ENCODE measurements at regions not wholly inside any gene's neighbourhood (a gene's known extent, or its start where the extent isn't known, plus 50 kb on each side); places are given as distances from the start of the nearest gene placed in this dataset.

DNA sequence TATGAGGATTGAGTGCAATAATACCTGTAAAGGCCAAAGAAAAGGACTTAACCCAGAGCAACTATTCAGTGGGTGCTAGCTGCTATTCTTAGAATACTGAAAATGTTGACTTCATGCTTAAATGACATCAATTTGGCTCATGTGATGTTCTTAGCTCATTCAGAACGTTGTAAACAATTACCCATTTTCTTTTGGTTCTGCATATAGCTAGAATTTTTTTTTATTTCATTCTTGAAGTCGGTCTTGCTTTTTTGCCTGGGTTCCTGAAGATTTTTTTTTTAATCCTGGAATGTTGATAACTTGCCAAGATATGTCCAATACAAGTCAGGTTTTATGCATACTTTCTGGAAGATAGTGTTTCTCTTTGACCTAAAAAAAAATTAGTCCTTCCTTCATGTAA is 772.0 kb downstream of the LTN1 start:
- Histone ChIP-seq H3K4me1 (ENCODE audit: control insufficient read depth in 3 of 3, insufficient read depth in 2 of 3, low read depth in 1 of 3, low read length in 2 of 3) (no peaks in the 10 kb centered on the region), H3K9me3 (ENCODE audit: control insufficient read depth in 2 of 2, insufficient read depth in 1 of 2, low read depth in 1 of 2, low read length in 1 of 2) (no peaks in the 10 kb centered on the region), H3K27ac (ENCODE audit: low read depth in 1 of 3, low read length in 2 of 3) (no peak overlapping the region), H3K27me3 (ENCODE audit: control insufficient read depth in 3 of 3, insufficient read depth in 3 of 3, low read length in 3 of 3) (no peaks in the 10 kb centered on the region), H3K4me3 (ENCODE audit: low read depth in 1 of 3, low read length in 3 of 3) (no peak overlapping the region), H3K36me3 (ENCODE audit: control insufficient read depth in 3 of 3, insufficient read depth in 2 of 3, low read depth in 1 of 3, low read length in 3 of 3) (no peaks in the 10 kb centered on the region)
- no peak for FAIRE-seq
- no peak for DNase-seq
- WGBS, 3 donors: 56 to 70% (median 60%) methylated on average over 2 of the region's 2 CpGs

DNA sequence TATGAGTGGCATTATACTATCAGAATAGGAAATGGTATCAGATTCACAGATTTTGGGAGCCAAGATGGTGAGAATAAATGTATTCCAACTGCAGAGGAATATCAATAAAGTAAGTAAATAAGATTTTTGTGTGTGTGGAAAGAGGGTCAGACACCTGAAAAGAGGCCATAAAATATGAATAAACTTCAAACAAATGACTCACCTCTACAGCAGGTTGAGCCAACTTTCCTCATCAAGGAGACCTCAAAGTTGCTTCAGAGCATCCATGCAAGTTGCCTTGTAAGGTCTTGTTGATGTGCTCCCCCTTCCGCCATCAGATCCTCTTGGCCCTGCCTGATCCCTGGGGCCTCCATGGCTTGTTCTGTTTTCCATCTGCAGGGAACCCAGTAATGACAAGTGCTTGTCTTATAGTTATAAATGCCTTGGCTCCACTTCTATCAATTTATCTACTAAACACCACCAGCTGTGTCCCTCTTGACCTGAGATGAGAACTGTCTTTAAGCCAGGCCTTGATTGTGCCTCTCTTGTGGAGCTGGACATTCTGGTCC is 775.6 kb downstream of the LTN1 start:
- no peak overlapping the region for H3K27ac ChIP-seq (ENCODE audit: low read depth in 1 of 3, low read length in 2 of 3)
- H3K4me1 ChIP-seq (ENCODE audit: control insufficient read depth in 3 of 3, insufficient read depth in 2 of 3, low read depth in 1 of 3, low read length in 2 of 3): no peaks in the 10 kb centered on the region
- FAIRE-seq: no peak
- 6 to 88% (median 35%) methylated on average over 1 of the region's 1 CpG for WGBS, 3 donors
- H3K4me3 ChIP-seq (ENCODE audit: low read depth in 1 of 3, low read length in 3 of 3): no peak overlapping the region
- DNase-seq: no peak
- no peaks in the 10 kb centered on the region for H3K27me3 ChIP-seq (ENCODE audit: control insufficient read depth in 3 of 3, insufficient read depth in 3 of 3, low read length in 3 of 3)
- H3K36me3 ChIP-seq (ENCODE audit: control insufficient read depth in 3 of 3, insufficient read depth in 2 of 3, low read depth in 1 of 3, low read length in 3 of 3): no peaks in the 10 kb centered on the region
- H3K9me3 ChIP-seq (ENCODE audit: control insufficient read depth in 2 of 2, insufficient read depth in 1 of 2, low read depth in 1 of 2, low read length in 1 of 2): no peaks in the 10 kb centered on the region

DNA sequence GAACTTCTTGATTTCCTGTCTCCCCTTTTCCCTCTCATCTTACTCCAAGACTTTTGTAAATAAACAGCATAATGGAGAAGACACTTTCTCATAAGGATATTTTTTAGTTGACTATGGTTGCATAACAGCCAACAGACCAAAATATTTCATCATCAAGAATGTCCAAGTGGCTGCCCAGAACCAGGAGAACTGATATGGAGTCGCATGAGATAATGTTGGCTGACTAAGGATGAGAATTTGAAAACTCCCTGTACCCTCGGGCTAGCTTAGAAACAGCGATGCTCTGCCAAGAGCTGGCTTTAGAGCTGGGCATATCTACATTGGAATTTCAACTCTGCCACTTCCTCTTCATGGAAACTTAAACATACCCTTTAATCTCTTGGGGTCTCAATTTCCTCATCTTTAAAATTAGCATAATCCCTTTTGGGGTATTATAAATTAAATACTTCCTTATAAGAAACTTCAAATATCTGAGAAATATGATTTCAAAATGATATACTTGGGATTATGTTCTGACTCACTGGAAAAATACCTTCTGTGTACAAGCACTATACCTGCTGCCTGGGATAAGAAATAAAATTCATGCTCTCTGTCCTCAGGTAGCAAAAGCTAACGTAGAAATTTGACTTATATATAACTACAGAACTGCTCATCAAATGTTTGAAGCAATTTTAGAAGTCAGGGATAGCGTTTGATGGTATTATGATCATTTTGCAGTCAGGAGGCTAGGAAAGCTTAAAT is 777.3 kb downstream of the LTN1 start:
- Histone ChIP-seq H3K9me3 (ENCODE audit: control insufficient read depth in 2 of 2, insufficient read depth in 1 of 2, low read depth in 1 of 2, low read length in 1 of 2) (no peaks in the 10 kb centered on the region), H3K4me1 (ENCODE audit: control insufficient read depth in 3 of 3, insufficient read depth in 2 of 3, low read depth in 1 of 3, low read length in 2 of 3) (no peaks in the 10 kb centered on the region), H3K36me3 (ENCODE audit: control insufficient read depth in 3 of 3, insufficient read depth in 2 of 3, low read depth in 1 of 3, low read length in 3 of 3) (no peaks in the 10 kb centered on the region), H3K27ac (ENCODE audit: low read depth in 1 of 3, low read length in 2 of 3) (no peak overlapping the region), H3K4me3 (ENCODE audit: low read depth in 1 of 3, low read length in 3 of 3) (no peak overlapping the region), H3K27me3 (ENCODE audit: control insufficient read depth in 3 of 3, insufficient read depth in 3 of 3, low read length in 3 of 3) (no peaks in the 10 kb centered on the region)
- DNase-seq: no peak
- no peak for FAIRE-seq
- 70 to 78% (median 73%) methylated on average over 5 of the region's 5 CpGs for WGBS, 3 donors

DNA sequence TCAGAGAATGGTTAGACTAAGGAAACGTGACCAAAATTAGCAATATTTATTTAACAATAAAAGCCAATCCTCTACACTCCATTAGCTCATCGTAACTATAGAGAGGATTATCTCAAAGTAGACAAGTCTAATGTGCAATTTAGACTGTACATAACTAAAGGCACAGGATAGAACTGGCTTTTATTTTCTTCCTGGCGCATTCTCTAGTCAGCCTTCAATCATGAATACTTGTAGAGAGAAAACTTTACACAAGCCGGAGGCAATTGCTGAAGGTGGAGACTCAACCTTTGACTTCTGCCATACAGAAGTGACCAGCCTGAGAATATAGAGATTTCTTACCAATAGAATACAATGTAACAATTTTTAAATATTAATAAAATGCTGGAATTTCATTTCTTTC is 777.9 kb downstream of the LTN1 start:
- no peaks in the 10 kb centered on the region for H3K9me3 ChIP-seq (ENCODE audit: control insufficient read depth in 2 of 2, insufficient read depth in 1 of 2, low read depth in 1 of 2, low read length in 1 of 2)
- H3K36me3 ChIP-seq (ENCODE audit: control insufficient read depth in 3 of 3, insufficient read depth in 2 of 3, low read depth in 1 of 3, low read length in 3 of 3): no peaks in the 10 kb centered on the region
- no peaks in the 10 kb centered on the region for H3K4me1 ChIP-seq (ENCODE audit: control insufficient read depth in 3 of 3, insufficient read depth in 2 of 3, low read depth in 1 of 3, low read length in 2 of 3)
- DNase-seq (no peak), FAIRE-seq (no peak)
- H3K27me3 ChIP-seq (ENCODE audit: control insufficient read depth in 3 of 3, insufficient read depth in 3 of 3, low read length in 3 of 3): no peaks in the 10 kb centered on the region
- no peak overlapping the region for H3K4me3 ChIP-seq (ENCODE audit: low read depth in 1 of 3, low read length in 3 of 3)
- WGBS, 3 donors: 79 to 82% (median 81%) methylated on average over 4 of the region's 4 CpGs
- H3K27ac ChIP-seq (ENCODE audit: low read depth in 1 of 3, low read length in 2 of 3): no peak overlapping the region

DNA sequence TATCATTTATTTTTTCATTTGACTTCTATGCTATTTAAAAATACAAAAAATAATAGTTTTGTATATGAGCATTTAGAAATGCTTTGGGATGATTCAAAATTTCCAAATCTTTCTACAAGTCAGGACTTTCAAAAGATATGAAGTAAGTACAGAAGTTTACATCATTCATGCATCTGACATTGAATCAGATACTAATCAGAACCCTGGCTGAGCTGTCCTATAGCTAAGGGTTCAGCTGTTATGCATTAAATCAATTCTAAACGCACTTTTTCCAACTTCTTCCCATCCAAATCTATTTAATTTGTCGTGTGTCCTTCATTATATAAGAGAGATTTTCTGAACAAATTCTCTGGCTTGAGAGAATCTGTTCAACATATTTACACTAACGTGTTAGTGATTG is 779.4 kb downstream of the LTN1 start:
- Histone ChIP-seq H3K27me3 (ENCODE audit: control insufficient read depth in 3 of 3, insufficient read depth in 3 of 3, low read length in 3 of 3) (no peaks in the 10 kb centered on the region), H3K4me1 (ENCODE audit: control insufficient read depth in 3 of 3, insufficient read depth in 2 of 3, low read depth in 1 of 3, low read length in 2 of 3) (peaks cover 0 to 2% (median 0%) of the 10 kb centered on the region in 3 donors), H3K4me3 (ENCODE audit: low read depth in 1 of 3, low read length in 3 of 3) (no peak overlapping the region), H3K9me3 (ENCODE audit: control insufficient read depth in 2 of 2, insufficient read depth in 1 of 2, low read depth in 1 of 2, low read length in 1 of 2) (no peaks in the 10 kb centered on the region), H3K27ac (ENCODE audit: low read depth in 1 of 3, low read length in 2 of 3) (no peak overlapping the region), H3K36me3 (ENCODE audit: control insufficient read depth in 3 of 3, insufficient read depth in 2 of 3, low read depth in 1 of 3, low read length in 3 of 3) (no peaks in the 10 kb centered on the region)
- no peak for FAIRE-seq
- WGBS, 3 donors: 82 to 89% (median 85%) methylated on average over 3 of the region's 3 CpGs
- DNase-seq: no peak

DNA sequence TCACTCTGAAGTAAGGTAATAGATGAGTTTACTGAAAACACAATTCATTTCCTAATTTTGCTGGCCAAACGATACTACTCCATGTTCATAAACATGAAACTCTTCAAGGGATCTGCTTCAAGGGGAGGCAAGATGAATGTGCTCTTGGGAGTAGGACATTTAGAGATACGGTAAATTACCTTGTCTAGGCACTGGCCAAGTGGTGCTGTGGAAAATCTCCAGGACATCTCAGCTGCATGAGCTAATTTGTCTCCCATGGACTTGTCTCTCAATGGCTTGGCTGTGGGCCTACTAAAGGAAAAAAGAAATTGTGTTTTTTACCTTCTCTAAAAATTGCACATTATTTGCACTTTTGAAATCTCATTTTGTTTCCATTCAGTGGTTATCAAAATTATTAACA is 780.6 kb downstream of the LTN1 start:
- Histone ChIP-seq H3K9me3 (ENCODE audit: control insufficient read depth in 2 of 2, insufficient read depth in 1 of 2, low read depth in 1 of 2, low read length in 1 of 2) (no peaks in the 10 kb centered on the region), H3K4me3 (ENCODE audit: low read depth in 1 of 3, low read length in 3 of 3) (no peak overlapping the region), H3K4me1 (ENCODE audit: control insufficient read depth in 3 of 3, insufficient read depth in 2 of 3, low read depth in 1 of 3, low read length in 2 of 3) (peaks cover 0 to 2% (median 0%) of the 10 kb centered on the region in 3 donors), H3K27ac (ENCODE audit: low read depth in 1 of 3, low read length in 2 of 3) (no peak overlapping the region), H3K36me3 (ENCODE audit: control insufficient read depth in 3 of 3, insufficient read depth in 2 of 3, low read depth in 1 of 3, low read length in 3 of 3) (no peaks in the 10 kb centered on the region), H3K27me3 (ENCODE audit: control insufficient read depth in 3 of 3, insufficient read depth in 3 of 3, low read length in 3 of 3) (no peaks in the 10 kb centered on the region)
- FAIRE-seq: no peak
- WGBS, 3 donors: 86 to 91% (median 90%) methylated on average over 2 of the region's 2 CpGs
- no peak for DNase-seq

DNA sequence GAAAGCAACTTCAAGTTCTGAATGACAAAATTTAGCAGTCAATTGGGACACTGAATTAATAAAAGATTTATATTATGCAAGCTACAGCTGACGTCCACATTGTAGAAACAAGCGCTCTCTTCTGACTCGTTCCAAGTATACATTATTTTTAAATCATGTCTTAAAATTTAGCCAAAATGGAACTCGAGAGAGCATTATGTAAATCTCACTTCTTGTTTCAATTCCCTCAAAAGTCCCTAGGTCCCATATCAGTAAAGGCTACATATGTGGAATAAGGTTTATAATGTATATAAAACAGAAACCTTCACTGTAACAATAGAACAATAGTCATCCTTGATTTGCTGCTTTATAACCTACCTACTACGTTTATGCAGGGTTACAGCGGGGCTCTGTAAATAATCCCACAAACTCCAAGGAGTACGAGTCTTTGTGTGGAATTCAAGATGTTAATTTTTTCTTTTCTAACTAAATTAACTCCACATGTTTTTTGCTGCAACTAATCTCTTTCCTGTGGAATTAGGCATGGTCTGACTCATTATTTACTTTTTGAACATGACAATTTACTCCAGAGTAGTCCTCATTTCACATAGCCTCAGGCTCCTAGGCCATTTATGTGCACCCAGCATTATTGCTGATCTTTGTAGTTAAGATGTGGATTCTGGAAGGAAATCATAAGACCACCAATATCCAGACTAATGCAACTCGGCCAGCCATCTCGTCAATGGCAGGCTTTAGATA is 785.1 kb downstream of the LTN1 start:
- 62 to 82% (median 81%) methylated on average over 9 of the region's 9 CpGs for WGBS, 3 donors
- no peak for DNase-seq
- Histone ChIP-seq H3K9me3 (ENCODE audit: control insufficient read depth in 2 of 2, insufficient read depth in 1 of 2, low read depth in 1 of 2, low read length in 1 of 2) (no peaks in the 10 kb centered on the region), H3K27ac (ENCODE audit: low read depth in 1 of 3, low read length in 2 of 3) (no peak overlapping the region), H3K4me1 (ENCODE audit: control insufficient read depth in 3 of 3, insufficient read depth in 2 of 3, low read depth in 1 of 3, low read length in 2 of 3) (peaks cover 0 to 2% (median 0%) of the 10 kb centered on the region in 3 donors), H3K27me3 (ENCODE audit: control insufficient read depth in 3 of 3, insufficient read depth in 3 of 3, low read length in 3 of 3) (no peaks in the 10 kb centered on the region), H3K36me3 (ENCODE audit: control insufficient read depth in 3 of 3, insufficient read depth in 2 of 3, low read depth in 1 of 3, low read length in 3 of 3) (no peaks in the 10 kb centered on the region), H3K4me3 (ENCODE audit: low read depth in 1 of 3, low read length in 3 of 3) (no peak overlapping the region)
- FAIRE-seq: no peak

DNA sequence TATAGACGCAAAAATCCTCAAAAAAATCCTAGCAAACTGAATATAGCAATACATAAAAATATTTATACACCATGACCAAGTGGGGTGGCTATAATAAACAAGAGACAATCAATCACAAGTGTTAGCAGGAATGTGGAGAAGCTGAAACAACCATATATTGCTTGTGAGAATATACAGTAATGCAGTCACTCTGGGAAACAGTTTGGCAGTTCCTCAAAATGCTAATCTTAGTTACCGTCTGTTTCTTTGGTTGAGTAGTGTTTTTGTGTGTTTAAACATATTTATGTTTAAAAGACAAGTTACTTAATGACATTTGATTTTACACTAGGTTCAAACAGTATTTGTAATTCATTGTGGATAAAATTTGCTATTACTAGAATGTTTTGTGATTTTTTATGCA is 792.0 kb downstream of the LTN1 start:
- Histone ChIP-seq H3K4me3 (ENCODE audit: low read depth in 1 of 3, low read length in 3 of 3) (no peak overlapping the region), H3K4me1 (ENCODE audit: control insufficient read depth in 3 of 3, insufficient read depth in 2 of 3, low read depth in 1 of 3, low read length in 2 of 3) (no peaks in the 10 kb centered on the region), H3K9me3 (ENCODE audit: control insufficient read depth in 2 of 2, insufficient read depth in 1 of 2, low read depth in 1 of 2, low read length in 1 of 2) (peaks cover 0 to 5% of the 10 kb centered on the region in 2 donors), H3K27ac (ENCODE audit: low read depth in 1 of 3, low read length in 2 of 3) (no peak overlapping the region), H3K36me3 (ENCODE audit: control insufficient read depth in 3 of 3, insufficient read depth in 2 of 3, low read depth in 1 of 3, low read length in 3 of 3) (no peaks in the 10 kb centered on the region), H3K27me3 (ENCODE audit: control insufficient read depth in 3 of 3, insufficient read depth in 3 of 3, low read length in 3 of 3) (no peaks in the 10 kb centered on the region)
- FAIRE-seq (no peak), DNase-seq (no peak)
- WGBS, 3 donors: 72 to 93% (median 87%) methylated on average over 2 of the region's 2 CpGs
